Stimulated activated naive CD8-positive, alpha-beta T cell treated with anti-CD3 and anti-CD28 coated beads, Interleukin-15, Interleukin-2, amounts not matched to agents 100 U/mL and 50 U/mL, for 24 hours (primary cell): ENCODE measurements at regions not wholly inside any gene's neighbourhood (a gene's known extent, or its start where the extent isn't known, plus 50 kb on each side); places are given as distances from the start of the nearest gene placed in this dataset.

Experiments used
- ATAC-seq: fragments of 150-1000 bp; cut with Tn5 transposase; one replicate; pipeline ENCODE4 v1.10.0; 2021
- DNase-seq: peaks from one replicate; pipeline ENCODE4 v3.0.0; 2021

- ATAC-seq (no peak), DNase-seq (no peak)
Observed at GRCh38 chr9:135009051-135009560, 78.4 kb upstream of the OLFM1 start.

- DNase-seq (no peak), ATAC-seq (no peak)
Observed at GRCh38 chr9:135009794-135010585, 77.5 kb upstream of the OLFM1 start.

GRCh38 chr9:135010586-135010860, 76.9 kb upstream of the OLFM1 start:
- ATAC-seq (no peak), DNase-seq (no peak)

DNA sequence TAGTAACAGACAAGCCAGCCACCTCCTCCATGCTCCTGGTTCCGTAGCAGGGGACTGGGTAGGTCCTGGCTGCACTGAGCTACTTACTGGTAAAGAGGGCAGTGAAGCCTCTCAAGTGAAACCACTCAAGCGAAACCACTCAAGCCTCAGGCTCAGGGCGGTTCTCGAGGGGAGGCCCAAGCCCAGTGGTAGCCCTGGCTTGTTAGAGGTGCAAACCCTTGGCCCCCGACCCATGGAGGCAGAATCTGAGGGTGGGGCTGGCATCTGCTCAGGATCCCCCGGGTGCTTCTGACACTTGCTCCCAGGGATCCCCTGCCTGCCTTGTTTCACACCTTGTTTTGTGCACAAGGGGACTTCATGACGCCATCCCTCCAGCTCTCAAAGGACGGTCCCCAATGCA, 76.5 kb upstream of the OLFM1 start:
- DNase-seq (no peak), ATAC-seq (no peak)

- no peak for ATAC-seq
- DNase-seq = no peak
Observed at GRCh38 chr9:135012166-135012565, 75.3 kb upstream of the OLFM1 start.

- DNase-seq (no peak), ATAC-seq (no peak)
Observed at GRCh38 chr9:135014311-135015010, 73.0 kb upstream of the OLFM1 start.

- ATAC-seq (no peak), DNase-seq (no peak)
Observed at GRCh38 chr9:135015096-135015495, 72.4 kb upstream of the OLFM1 start.

GRCh38 chr9:135015565-135015964, 71.9 kb upstream of the OLFM1 start:
- no peak for ATAC-seq
- DNase-seq = no peak

DNA sequence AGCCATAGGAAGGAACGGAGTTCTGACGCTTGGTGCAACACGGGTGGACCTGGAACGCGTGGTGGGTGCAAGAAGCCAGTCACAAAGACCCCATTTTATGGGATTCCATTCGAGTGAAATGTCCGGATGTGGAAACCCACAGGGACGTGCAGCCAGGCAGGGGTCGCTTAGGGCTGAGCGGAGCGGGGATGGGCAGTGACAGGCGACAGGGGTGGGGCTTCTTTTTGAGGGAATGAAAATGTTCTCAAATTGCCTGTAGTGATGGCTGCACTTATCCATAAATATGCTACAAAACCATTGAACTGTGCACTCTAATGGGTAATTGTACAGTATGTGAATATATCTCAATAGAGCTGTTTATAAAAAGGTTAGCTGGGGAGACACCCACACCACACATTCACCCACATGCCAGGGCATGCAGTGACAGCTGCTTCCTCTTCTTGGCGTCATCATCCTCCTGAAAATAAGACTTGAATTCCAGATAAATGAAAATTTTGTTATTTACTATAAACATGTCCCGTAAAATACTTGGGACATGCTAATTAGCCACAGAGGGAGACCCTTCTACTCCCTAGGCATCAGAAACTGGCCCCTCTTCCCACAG, 71.3 kb upstream of the OLFM1 start:
- DNase-seq (no peak), ATAC-seq (no peak)

DNA sequence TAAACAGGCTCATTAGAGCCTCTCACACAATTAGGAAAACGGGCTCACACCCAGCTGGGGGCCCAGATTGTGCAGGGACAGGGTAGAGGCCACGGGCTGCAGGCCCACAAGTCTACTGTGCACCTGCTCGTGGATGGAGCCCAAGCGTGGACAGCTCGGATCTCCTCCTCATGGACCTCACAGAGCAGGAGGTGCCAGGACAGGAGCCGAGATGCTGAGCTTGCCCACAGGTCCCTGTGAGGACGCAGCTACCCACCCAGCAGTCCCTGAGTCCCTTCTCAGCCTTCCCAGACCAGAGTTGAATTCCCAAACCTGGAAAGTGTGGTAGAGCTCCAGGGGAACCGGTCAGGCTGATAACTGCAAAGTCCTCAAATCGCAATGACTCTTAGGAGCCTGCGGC, 70.6 kb upstream of the OLFM1 start:
- ATAC-seq (no peak), DNase-seq (no peak)

- no peak for DNase-seq
- ATAC-seq = no peak
Observed at GRCh38 chr9:135017899-135018298, 69.6 kb upstream of the OLFM1 start.

DNA sequence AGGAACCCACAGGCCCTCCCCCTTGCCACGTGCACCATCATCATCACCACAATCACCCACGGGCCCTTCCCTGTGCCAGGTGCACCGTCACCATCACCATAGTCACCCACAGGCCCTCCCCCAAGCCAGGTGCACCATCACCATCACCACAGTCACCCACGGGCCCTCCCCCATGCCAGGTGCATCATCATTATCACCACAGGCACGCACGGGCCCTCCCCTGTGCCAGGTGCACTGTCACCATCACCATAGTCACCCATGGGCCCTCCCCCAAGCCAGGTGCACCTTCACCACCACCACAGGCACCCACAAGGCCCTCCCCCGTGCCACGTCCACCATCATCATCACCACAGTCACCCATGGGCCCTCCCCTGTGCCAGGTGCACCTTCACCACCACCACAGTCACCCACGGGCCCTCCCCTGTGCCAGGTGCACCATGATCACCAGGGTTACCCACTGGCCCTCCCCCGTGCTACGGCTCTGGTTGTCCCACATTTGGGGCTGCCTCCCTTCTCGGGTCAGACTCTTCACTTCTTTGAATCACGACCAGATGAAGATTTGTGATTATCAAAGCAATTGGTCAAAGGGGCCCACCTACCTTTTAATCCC, 69.1 kb upstream of the OLFM1 start:
- no peak for DNase-seq
- ATAC-seq = no peak

- no peak for DNase-seq
- no peak for ATAC-seq
Observed at GRCh38 chr9:135019224-135019623, 68.2 kb upstream of the OLFM1 start.

GRCh38 chr9:135020481-135021392, 66.7 kb upstream of the OLFM1 start:
- no peak for ATAC-seq
- no peak for DNase-seq

DNA sequence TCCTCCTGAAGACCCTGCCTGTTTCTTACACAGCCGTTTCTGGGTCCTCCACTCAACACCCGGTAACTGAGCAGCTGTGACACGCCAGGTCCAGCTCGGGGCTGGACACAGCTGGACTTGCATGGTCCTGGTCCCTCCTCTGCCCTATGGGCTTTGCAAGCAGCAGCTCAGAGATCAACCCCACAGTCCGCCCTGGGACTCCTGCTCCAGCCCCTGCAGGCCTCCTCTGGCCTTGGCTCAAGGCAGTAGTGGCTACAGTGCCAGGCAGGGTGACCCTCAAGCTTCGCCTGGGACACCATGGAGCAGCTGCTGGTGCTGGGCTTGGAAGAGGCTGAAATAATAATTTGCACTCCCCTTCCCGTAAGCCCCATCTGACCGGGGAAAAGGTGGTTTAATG, 66.1 kb upstream of the OLFM1 start:
- no peak for ATAC-seq
- DNase-seq = no peak

GRCh38 chr9:135022191-135022870, 65.1 kb upstream of the OLFM1 start:
- ATAC-seq (no peak), DNase-seq (no peak)

GRCh38 chr9:135023088-135023785, 64.2 kb upstream of the OLFM1 start:
- DNase-seq (no peak), ATAC-seq (no peak)

GRCh38 chr9:135023786-135024405, 63.6 kb upstream of the OLFM1 start:
- ATAC-seq = no peak

GRCh38 chr9:135029463-135029862, 58.0 kb upstream of the OLFM1 start:
- ATAC-seq (no peak), DNase-seq (no peak)

More at GRCh38 chr9:135023786-135024405, 63.6 kb upstream of the OLFM1 start:
- DNase-seq = no peak

DNA sequence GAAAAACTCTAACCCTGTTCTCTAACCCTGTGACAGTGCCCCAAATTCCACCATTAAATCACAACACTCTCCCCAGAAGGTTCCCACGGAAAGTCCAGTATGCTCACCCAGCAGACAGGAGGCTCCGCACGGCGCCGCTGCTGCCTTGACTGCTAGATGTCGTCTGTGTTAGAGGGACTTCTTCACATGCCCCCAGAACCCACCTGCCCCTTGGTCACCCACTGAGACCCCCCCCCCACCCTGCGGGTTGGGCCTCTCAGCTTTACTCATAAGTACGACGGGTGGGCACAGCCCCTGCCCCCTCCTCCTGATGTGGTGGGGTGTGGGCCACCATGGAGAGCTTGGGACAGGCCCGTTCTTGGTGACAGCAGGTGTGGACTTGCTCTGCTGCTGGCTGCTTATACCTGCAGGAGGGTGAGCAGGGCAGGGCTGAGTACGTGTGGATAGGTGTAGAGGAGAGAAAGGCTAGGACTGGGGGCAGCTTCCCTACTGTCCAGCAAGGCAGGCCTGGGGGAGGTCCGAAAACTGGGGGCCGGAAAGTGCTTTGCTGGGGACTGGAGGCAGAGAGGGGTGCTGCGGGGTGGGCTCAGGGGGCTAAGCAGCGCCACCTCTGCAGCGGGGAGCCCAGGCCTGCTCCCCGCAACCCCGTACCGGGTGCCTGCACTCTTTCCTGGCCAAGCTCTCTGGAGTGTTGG, 57.5 kb upstream of the OLFM1 start:
- no peak for ATAC-seq
- DNase-seq = no peak
